ENCODE measurements at regions not wholly inside any gene's neighbourhood (a gene's known extent, or its start where the extent isn't known, plus 50 kb on each side); places are given as distances from the start of the nearest gene placed in this dataset.

DNA sequence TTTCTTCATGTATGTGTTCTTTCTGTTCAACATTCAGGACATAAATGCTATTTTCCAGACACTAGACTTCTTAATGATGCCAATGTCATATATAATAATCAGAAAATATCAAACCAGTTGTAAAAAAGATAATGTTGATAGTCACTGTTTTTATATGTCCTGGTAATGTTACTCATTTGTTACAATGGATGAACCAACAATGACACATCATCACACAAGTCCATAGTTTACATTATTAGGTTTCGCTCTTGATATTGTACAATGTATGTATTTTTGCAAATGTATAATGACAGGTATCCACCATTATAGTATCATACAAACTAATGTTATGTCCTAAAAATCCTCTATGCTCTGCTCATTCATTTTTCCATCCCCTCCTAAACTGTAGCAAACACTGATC is 243.8 kb upstream of the CDIN1 start:
- Histone ChIP-seq H3K9ac (ENCODE audit: low read length) (no peak overlapping the region), H3K4me3 (ENCODE audit: insufficient read depth in 1 of 2, low read depth in 1 of 2, low read length in 2 of 2) (no peak overlapping the region), H3K36me3 (ENCODE audit: control insufficient read depth in 1 of 2, insufficient read depth in 2 of 2, low read depth in 1 of 2, low read length in 2 of 2) (no peaks in the 10 kb centered on the region), H4K91ac (ENCODE audit: low read length) (no peak overlapping the region), H3K18ac (ENCODE audit: low read depth in 1 of 2, low read length in 2 of 2) (no peak overlapping the region), H3K27me3 (ENCODE audit: control insufficient read depth in 1 of 2, insufficient read depth in 1 of 2, low read length in 2 of 2) (no peaks in the 10 kb centered on the region), H3K9me3 (ENCODE audit: control insufficient read depth, low read length) (no peaks in the 10 kb centered on the region), H2BK15ac (ENCODE audit: low read depth, poor library complexity, severe bottlenecking) (no peak overlapping the region), H2BK5ac (ENCODE audit: low read depth, low read length, poor library complexity, severe bottlenecking) (no peak overlapping the region), H3K4me2 (ENCODE audit: low read length, poor library complexity, severe bottlenecking) (no peak overlapping the region), H2AFZ (ENCODE audit: low read depth, low read length) (no peak overlapping the region), H3K79me1 (replicated peaks; ENCODE audit: low read length, poor library complexity, severe bottlenecking) (no peaks in the 10 kb centered on the region), H3K23ac (ENCODE audit: low read length in 2 of 2) (no peak overlapping the region), H3K14ac (ENCODE audit: low read length in 2 of 2) (no peak overlapping the region), H3K4ac (ENCODE audit: low read depth in 1 of 2, low read length in 2 of 2) (no peak overlapping the region), H3K4me1 (ENCODE audit: control insufficient read depth, insufficient read depth, low read depth, low read length) (no peaks in the 10 kb centered on the region), H2BK120ac (ENCODE audit: low read depth, low read length) (no peak overlapping the region), H3K27ac (ENCODE audit: low read length, poor library complexity, severe bottlenecking) (no peak overlapping the region), H2BK12ac (ENCODE audit: low read length in 2 of 2) (no peak overlapping the region), H4K8ac (ENCODE audit: low read length) (no peak overlapping the region), H2AK5ac (ENCODE audit: low read length, severe bottlenecking) (no peak overlapping the region)
- no CpG with 5 or more reads among the region's 1 CpG for WGBS
- DNase-seq = no peak

DNA sequence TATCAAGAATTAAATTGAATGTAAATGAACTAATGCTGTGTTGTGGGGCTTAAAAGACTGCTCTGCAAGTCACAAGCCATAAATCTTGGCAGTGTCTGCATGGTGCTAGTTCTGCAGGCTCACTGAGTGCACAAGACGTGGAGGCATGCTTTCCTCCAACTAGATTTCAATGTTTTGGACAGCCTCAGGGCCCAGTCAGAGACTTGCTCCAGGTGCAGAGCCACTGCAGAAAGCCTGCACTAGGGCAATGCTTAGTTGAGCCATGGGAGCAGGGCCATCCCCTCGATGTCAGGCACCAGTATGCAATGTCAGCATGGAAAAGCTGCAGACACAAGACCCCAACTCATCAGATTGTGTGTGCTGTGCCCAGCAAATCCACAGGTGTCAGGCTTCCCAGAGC is 234.5 kb upstream of the CDIN1 start:
- 67% methylated on average over 2 of the region's 2 CpGs for WGBS
- H3K23ac ChIP-seq (ENCODE audit: low read length in 2 of 2) = no peak overlapping the region
- H4K91ac ChIP-seq (ENCODE audit: low read length) = peak overlapping the region; percentile 52
- no peak overlapping the region for H3K14ac ChIP-seq (ENCODE audit: low read length in 2 of 2)
- H3K4me3 ChIP-seq (ENCODE audit: insufficient read depth in 1 of 2, low read depth in 1 of 2, low read length in 2 of 2) = no peak overlapping the region
- H3K27me3 ChIP-seq (ENCODE audit: control insufficient read depth in 1 of 2, insufficient read depth in 1 of 2, low read length in 2 of 2) = no peaks in the 10 kb centered on the region
- no peaks in the 10 kb centered on the region for H3K4me1 ChIP-seq (ENCODE audit: control insufficient read depth, insufficient read depth, low read depth, low read length)
- H3K4ac ChIP-seq (ENCODE audit: low read depth in 1 of 2, low read length in 2 of 2) = no peak overlapping the region
- H3K18ac ChIP-seq (ENCODE audit: low read depth in 1 of 2, low read length in 2 of 2) = peak overlapping the region in 1 of 2 experiments; percentile 72
- H3K79me1 ChIP-seq (replicated peaks; ENCODE audit: low read length, poor library complexity, severe bottlenecking) = no peaks in the 10 kb centered on the region
- H3K4me2 ChIP-seq (ENCODE audit: low read length, poor library complexity, severe bottlenecking) = no peak overlapping the region
- H2AK5ac ChIP-seq (ENCODE audit: low read length, severe bottlenecking) = no peak overlapping the region
- H3K36me3 ChIP-seq (ENCODE audit: control insufficient read depth in 1 of 2, insufficient read depth in 2 of 2, low read depth in 1 of 2, low read length in 2 of 2) = no peaks in the 10 kb centered on the region
- peak overlapping the region in 1 of 2 experiments; percentile 1 for H2BK12ac ChIP-seq (ENCODE audit: low read length in 2 of 2)
- H3K9me3 ChIP-seq (ENCODE audit: control insufficient read depth, low read length) = no peaks in the 10 kb centered on the region
- H4K8ac ChIP-seq (ENCODE audit: low read length) = peak overlapping the region; percentile 45
- no peak overlapping the region for H3K27ac ChIP-seq (ENCODE audit: low read length, poor library complexity, severe bottlenecking)
- no peak for DNase-seq
- no peak overlapping the region for H2BK120ac ChIP-seq (ENCODE audit: low read depth, low read length)
- no peak overlapping the region for H2BK15ac ChIP-seq (ENCODE audit: low read depth, poor library complexity, severe bottlenecking)
- no peak overlapping the region for H2AFZ ChIP-seq (ENCODE audit: low read depth, low read length)
- no peak overlapping the region for H3K9ac ChIP-seq (ENCODE audit: low read length)
- H2BK5ac ChIP-seq (ENCODE audit: low read depth, low read length, poor library complexity, severe bottlenecking) = no peak overlapping the region

- Histone ChIP-seq H3K27me3 (ENCODE audit: control insufficient read depth in 1 of 2, insufficient read depth in 1 of 2, low read length in 2 of 2) (no peaks in the 10 kb centered on the region), H2BK120ac (ENCODE audit: low read depth, low read length) (no peak overlapping the region), H2AK5ac (ENCODE audit: low read length, severe bottlenecking) (no peak overlapping the region), H3K4me1 (ENCODE audit: control insufficient read depth, insufficient read depth, low read depth, low read length) (no peaks in the 10 kb centered on the region), H3K23ac (ENCODE audit: low read length in 2 of 2) (no peak overlapping the region), H3K4me2 (ENCODE audit: low read length, poor library complexity, severe bottlenecking) (no peak overlapping the region), H2AFZ (ENCODE audit: low read depth, low read length) (no peak overlapping the region), H4K8ac (ENCODE audit: low read length) (no peak overlapping the region), H2BK15ac (ENCODE audit: low read depth, poor library complexity, severe bottlenecking) (no peak overlapping the region), H2BK5ac (ENCODE audit: low read depth, low read length, poor library complexity, severe bottlenecking) (no peak overlapping the region), H3K27ac (ENCODE audit: low read length, poor library complexity, severe bottlenecking) (no peak overlapping the region), H2BK12ac (ENCODE audit: low read length in 2 of 2) (no peak overlapping the region), H3K14ac (ENCODE audit: low read length in 2 of 2) (no peak overlapping the region), H3K4ac (ENCODE audit: low read depth in 1 of 2, low read length in 2 of 2) (no peak overlapping the region), H3K36me3 (ENCODE audit: control insufficient read depth in 1 of 2, insufficient read depth in 2 of 2, low read depth in 1 of 2, low read length in 2 of 2) (no peaks in the 10 kb centered on the region), H3K4me3 (ENCODE audit: insufficient read depth in 1 of 2, low read depth in 1 of 2, low read length in 2 of 2) (no peak overlapping the region), H3K18ac (ENCODE audit: low read depth in 1 of 2, low read length in 2 of 2) (peak overlapping the region in 1 of 2 experiments; percentile 40), H3K79me1 (replicated peaks; ENCODE audit: low read length, poor library complexity, severe bottlenecking) (no peaks in the 10 kb centered on the region), H3K9me3 (ENCODE audit: control insufficient read depth, low read length) (no peaks in the 10 kb centered on the region), H4K91ac (ENCODE audit: low read length) (no peak overlapping the region), H3K9ac (ENCODE audit: low read length) (no peak overlapping the region)
- DNase-seq = no peak
Measured at GRCh38 chr15:36347272-36347858, 232.1 kb upstream of the CDIN1 start.

DNA sequence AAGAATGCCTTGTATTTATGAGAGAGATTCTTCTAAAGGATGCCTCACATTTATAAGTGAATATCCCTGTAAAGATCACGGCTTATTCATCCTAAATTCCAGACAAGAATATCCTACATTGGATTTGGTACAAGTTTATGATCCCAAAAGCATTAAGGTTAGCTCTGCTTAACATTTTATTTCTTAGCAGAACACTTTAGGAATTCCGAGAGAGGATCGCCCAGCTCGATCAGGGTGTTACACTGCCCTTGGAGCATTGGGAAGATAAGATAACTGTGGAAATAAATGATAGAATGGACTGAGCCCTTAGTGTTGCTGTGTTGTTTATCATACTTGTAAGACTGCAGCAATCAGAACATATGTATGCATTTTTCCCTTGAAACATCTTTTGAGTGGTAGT is 223.0 kb upstream of the CDIN1 start:
- H2AK5ac ChIP-seq (ENCODE audit: low read length, severe bottlenecking) = no peak overlapping the region
- peak; percentile 42 for DNase-seq
- H3K9me3 ChIP-seq (ENCODE audit: control insufficient read depth, low read length) = no peaks in the 10 kb centered on the region
- no peak overlapping the region for H4K91ac ChIP-seq (ENCODE audit: low read length)
- no peaks in the 10 kb centered on the region for H3K79me1 ChIP-seq (replicated peaks; ENCODE audit: low read length, poor library complexity, severe bottlenecking)
- no peak overlapping the region for H2AFZ ChIP-seq (ENCODE audit: low read depth, low read length)
- H3K9ac ChIP-seq (ENCODE audit: low read length) = peak overlapping the region; percentile 87
- WGBS = 75% methylated on average over 4 of the region's 4 CpGs
- H3K18ac ChIP-seq (ENCODE audit: low read depth in 1 of 2, low read length in 2 of 2) = no peak overlapping the region
- no peaks in the 10 kb centered on the region for H3K36me3 ChIP-seq (ENCODE audit: control insufficient read depth in 1 of 2, insufficient read depth in 2 of 2, low read depth in 1 of 2, low read length in 2 of 2)
- no peak overlapping the region for H3K4me2 ChIP-seq (ENCODE audit: low read length, poor library complexity, severe bottlenecking)
- no peak overlapping the region for H2BK15ac ChIP-seq (ENCODE audit: low read depth, poor library complexity, severe bottlenecking)
- H3K23ac ChIP-seq (ENCODE audit: low read length in 2 of 2) = no peak overlapping the region
- H3K27me3 ChIP-seq (ENCODE audit: control insufficient read depth in 1 of 2, insufficient read depth in 1 of 2, low read length in 2 of 2) = no peaks in the 10 kb centered on the region
- H2BK5ac ChIP-seq (ENCODE audit: low read depth, low read length, poor library complexity, severe bottlenecking) = no peak overlapping the region
- H3K27ac ChIP-seq (ENCODE audit: low read length, poor library complexity, severe bottlenecking) = no peak overlapping the region
- H3K4ac ChIP-seq (ENCODE audit: low read depth in 1 of 2, low read length in 2 of 2) = no peak overlapping the region
- H2BK12ac ChIP-seq (ENCODE audit: low read length in 2 of 2) = peak overlapping the region in 1 of 2 experiments; percentile 34
- peaks cover 3% of the 10 kb centered on the region for H3K4me1 ChIP-seq (ENCODE audit: control insufficient read depth, insufficient read depth, low read depth, low read length)
- H4K8ac ChIP-seq (ENCODE audit: low read length) = no peak overlapping the region
- H3K14ac ChIP-seq (ENCODE audit: low read length in 2 of 2) = no peak overlapping the region
- H2BK120ac ChIP-seq (ENCODE audit: low read depth, low read length) = no peak overlapping the region
- H3K4me3 ChIP-seq (ENCODE audit: insufficient read depth in 1 of 2, low read depth in 1 of 2, low read length in 2 of 2) = peak overlapping the region in 1 of 2 experiments; percentile 12
